Gastroesophageal sphincter (tissue), 3 donors: ENCODE measurements at regions not wholly inside any gene's neighbourhood (a gene's known extent, or its start where the extent isn't known, plus 50 kb on each side); places are given as distances from the start of the nearest gene placed in this dataset.

Experiments used
- CTCF ChIP-seq, 4 experiments: fragments of 200-600 bp in 2 of 4; fragments of 450-650 bp in 2 of 4; sonication (generic) in 1 of 4; IDR thresholded peaks; one replicate each; pipeline ENCODE4 v1.5.1; 2017 to 2019; ENCODE audit warnings: antibody characterized with exemption in 4 of 4, mild to moderate bottlenecking in 2 of 4, moderate library complexity in 2 of 4
- EP300 ChIP-seq: sonication (generic); formaldehyde crosslinking; IDR thresholded peaks from one replicate; pipeline ENCODE4 v1.6.1; 2017; ENCODE audit warnings: antibody characterized with exemption, mild to moderate bottlenecking
- POLR2A ChIP-seq, 2 donors: fragments of 450-650 bp; IDR thresholded peaks; one replicate each; pipeline ENCODE4 v1.6.1; 2017; ENCODE audit warnings: antibody characterized with exemption in 2 of 2, mild to moderate bottlenecking in 2 of 2, moderate library complexity in 1 of 2
- POLR2AphosphoS5 ChIP-seq: sonication (generic); formaldehyde crosslinking; IDR thresholded peaks from one replicate; pipeline ENCODE4 v1.6.1; 2017; ENCODE audit warnings: antibody characterized with exemption

GRCh38 chr20:7459083-7459482 lies 481.2 kb downstream of the HAO1 start:
- TF ChIP-seq CTCF (IDR thresholded peaks at IDR 0.05) (no peak), POLR2AphosphoS5 (no peak), POLR2A (IDR thresholded peaks at IDR 0.05) (no peak), EP300 (no peak)
